ENCODE measurements at regions not wholly inside any gene's neighbourhood (a gene's known extent, or its start where the extent isn't known, plus 50 kb on each side); places are given as distances from the start of the nearest gene placed in this dataset.
"Not testable (repeated sequence)": the region's sequence is repeated elsewhere in the genome, so short reads cannot be mapped to it uniquely, and the experiment has no call there.

- Mint-ChIP-seq H3K27me3 (no peaks in the 10 kb centered on the region), H3K9me3 (no peaks in the 10 kb centered on the region), H3K4me1 (peaks cover 83% of the 10 kb centered on the region), H3K4me3 (peak overlapping the region; percentile 68 to 79), H3K27ac (peak overlapping the region; percentile 93)
- peak; percentile 69 to 85 for DNase-seq
- ATAC-seq, result peak; percentile 94
Measured at GRCh38 chr14:71555654-71556559, 376.3 kb upstream of the RGS6 start.

- peaks cover 76% of the 10 kb centered on the region for H3K4me1 Mint-ChIP-seq
- peak overlapping the region; percentile 29 to 68 for H3K4me3 Mint-ChIP-seq
- H3K27me3 Mint-ChIP-seq, result no peaks in the 10 kb centered on the region
- ATAC-seq (no peak), DNase-seq (no peak)
- no peaks in the 10 kb centered on the region for H3K9me3 Mint-ChIP-seq
- H3K27ac Mint-ChIP-seq, result peak overlapping the region; percentile 93
Measured at GRCh38 chr14:71556730-71557129, 375.5 kb upstream of the RGS6 start.

GRCh38 chr14:71557351-71557750, 374.9 kb upstream of the RGS6 start:
- ATAC-seq (no peak), DNase-seq (no peak)
- peak overlapping the region; percentile 19 to 91 for H3K27ac Mint-ChIP-seq
- no peaks in the 10 kb centered on the region for H3K27me3 Mint-ChIP-seq
- peaks cover 73% of the 10 kb centered on the region for H3K4me1 Mint-ChIP-seq
- no peaks in the 10 kb centered on the region for H3K9me3 Mint-ChIP-seq
- peak overlapping the region; percentile 59 to 63 for H3K4me3 Mint-ChIP-seq

- H3K4me1 Mint-ChIP-seq, result peaks cover 65% of the 10 kb centered on the region
- peak overlapping the region in 1 of 2 donors; percentile 48 for H3K27ac Mint-ChIP-seq
- not testable (repeated sequence) for H3K27me3 Mint-ChIP-seq, H3K9me3 Mint-ChIP-seq, H3K4me3 Mint-ChIP-seq, ATAC-seq, DNase-seq
Measured at GRCh38 chr14:71558943-71559342, 373.3 kb upstream of the RGS6 start.

DNA sequence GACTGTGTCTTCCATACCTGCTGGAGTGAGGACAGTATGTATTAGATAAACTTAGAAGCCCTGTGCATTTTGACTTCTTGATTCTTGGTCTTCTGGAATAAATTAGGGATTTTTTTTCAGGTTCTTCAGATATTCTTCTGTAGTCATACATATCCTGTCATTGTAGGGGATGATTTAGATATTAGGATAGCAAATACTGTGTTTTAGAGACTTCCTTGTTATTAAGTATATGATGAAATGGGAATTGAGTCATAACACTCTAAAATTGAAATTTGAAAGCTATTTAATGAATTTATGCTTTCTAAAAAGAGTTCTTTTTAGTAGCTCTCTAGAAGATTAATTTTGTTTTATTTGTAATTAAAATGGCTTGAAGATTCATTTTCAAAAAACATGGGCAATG, 371.5 kb upstream of the RGS6 start:
- Mint-ChIP-seq H3K4me1 (peaks cover 62% of the 10 kb centered on the region), H3K9me3 (no peaks in the 10 kb centered on the region), H3K4me3 (no peak overlapping the region), H3K27ac (no peak overlapping the region), H3K27me3 (no peaks in the 10 kb centered on the region)
- no peak for DNase-seq
- ATAC-seq, result no peak

GRCh38 chr14:71563492-71564153, 368.6 kb upstream of the RGS6 start:
- ATAC-seq (no peak), DNase-seq (no peak)
- Mint-ChIP-seq H3K9me3 (no peaks in the 10 kb centered on the region), H3K4me1 (peaks cover 50% of the 10 kb centered on the region), H3K27ac (peak overlapping the region in 1 of 2 donors; percentile 67), H3K27me3 (no peaks in the 10 kb centered on the region), H3K4me3 (no peak overlapping the region)

DNA sequence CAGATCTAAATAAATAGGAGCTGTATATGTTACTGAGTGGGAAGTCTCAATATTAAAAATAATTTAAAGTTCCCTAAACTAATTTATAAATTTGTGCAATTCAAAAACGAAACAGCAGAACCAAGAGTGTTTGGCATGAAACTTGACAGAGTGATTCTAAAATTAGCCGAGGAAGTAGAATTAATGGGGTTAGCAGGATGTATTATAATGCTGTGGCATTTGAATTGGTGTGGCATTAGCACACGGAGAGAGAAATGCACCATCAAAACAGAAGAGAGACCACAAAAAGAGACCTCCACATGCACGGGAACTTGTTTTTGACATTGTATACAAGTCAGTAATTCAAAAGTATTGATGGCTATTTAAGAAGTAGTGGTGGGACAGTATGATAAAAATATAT, 366.0 kb upstream of the RGS6 start:
- Mint-ChIP-seq H3K4me3 (peak overlapping the region; percentile 1 to 31), H3K27me3 (no peaks in the 10 kb centered on the region), H3K9me3 (no peaks in the 10 kb centered on the region), H3K4me1 (peaks cover 35% of the 10 kb centered on the region), H3K27ac (no peak overlapping the region)
- DNase-seq (no peak), ATAC-seq (no peak)

- peaks cover 41% of the 10 kb centered on the region for H3K4me1 Mint-ChIP-seq
- not testable (repeated sequence) for H3K27me3 Mint-ChIP-seq, DNase-seq, H3K27ac Mint-ChIP-seq, H3K4me3 Mint-ChIP-seq, ATAC-seq, H3K9me3 Mint-ChIP-seq
Measured at GRCh38 chr14:71567499-71568133, 364.6 kb upstream of the RGS6 start.

DNA sequence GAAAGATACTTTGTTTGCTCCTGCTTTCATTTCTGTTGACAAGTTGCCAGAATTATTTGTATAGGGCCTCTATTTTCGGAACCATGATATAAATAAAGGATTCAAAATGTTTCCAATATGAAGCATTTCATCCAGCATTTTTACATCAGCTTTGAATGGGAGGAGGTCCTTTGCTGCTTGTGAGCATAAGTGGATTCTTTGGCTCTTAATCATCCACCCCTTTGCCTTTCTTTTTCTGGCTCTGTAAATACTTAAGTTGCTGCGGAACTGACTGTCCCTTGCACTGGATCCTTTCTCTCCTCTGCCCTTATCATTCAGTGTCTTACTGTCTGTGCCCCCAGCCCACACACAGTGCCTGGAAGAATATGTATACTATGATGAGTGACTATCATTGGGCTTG, 357.3 kb upstream of the RGS6 start:
- peaks cover 30% of the 10 kb centered on the region for H3K4me1 Mint-ChIP-seq
- no peaks in the 10 kb centered on the region for H3K27me3 Mint-ChIP-seq
- no peak for DNase-seq
- no peak for ATAC-seq
- no peak overlapping the region for H3K4me3 Mint-ChIP-seq
- H3K27ac Mint-ChIP-seq, result peak overlapping the region in 1 of 2 donors; percentile 84
- H3K9me3 Mint-ChIP-seq, result no peaks in the 10 kb centered on the region

GRCh38 chr14:71576472-71576871, 355.8 kb upstream of the RGS6 start:
- no peaks in the 10 kb centered on the region for H3K9me3 Mint-ChIP-seq
- DNase-seq (no peak), ATAC-seq (no peak)
- H3K27me3 Mint-ChIP-seq, result no peaks in the 10 kb centered on the region
- H3K4me1 Mint-ChIP-seq, result peaks cover 30% of the 10 kb centered on the region
- no peak overlapping the region for H3K4me3 Mint-ChIP-seq
- no peak overlapping the region for H3K27ac Mint-ChIP-seq

GRCh38 chr14:71579331-71579730, 352.9 kb upstream of the RGS6 start:
- Mint-ChIP-seq H3K27me3 (no peaks in the 10 kb centered on the region), H3K27ac (peak overlapping the region in 1 of 2 donors; percentile 61), H3K9me3 (no peaks in the 10 kb centered on the region), H3K4me3 (no peak overlapping the region), H3K4me1 (peaks cover 17% of the 10 kb centered on the region)
- DNase-seq, result no peak
- no peak for ATAC-seq

- Mint-ChIP-seq H3K4me1 (peaks cover 27% of the 10 kb centered on the region), H3K9me3 (no peaks in the 10 kb centered on the region), H3K4me3 (no peak overlapping the region), H3K27ac (no peak overlapping the region), H3K27me3 (no peaks in the 10 kb centered on the region)
- no peak for DNase-seq
- ATAC-seq, result no peak
Measured at GRCh38 chr14:71582705-71583104, 349.5 kb upstream of the RGS6 start.

- H3K4me3 Mint-ChIP-seq, result no peak overlapping the region
- no peaks in the 10 kb centered on the region for H3K9me3 Mint-ChIP-seq
- DNase-seq (no peak), ATAC-seq (no peak)
- H3K27ac Mint-ChIP-seq, result no peak overlapping the region
- H3K4me1 Mint-ChIP-seq, result peaks cover 32% of the 10 kb centered on the region
- no peaks in the 10 kb centered on the region for H3K27me3 Mint-ChIP-seq
Measured at GRCh38 chr14:71583194-71583593, 349.0 kb upstream of the RGS6 start.

DNA sequence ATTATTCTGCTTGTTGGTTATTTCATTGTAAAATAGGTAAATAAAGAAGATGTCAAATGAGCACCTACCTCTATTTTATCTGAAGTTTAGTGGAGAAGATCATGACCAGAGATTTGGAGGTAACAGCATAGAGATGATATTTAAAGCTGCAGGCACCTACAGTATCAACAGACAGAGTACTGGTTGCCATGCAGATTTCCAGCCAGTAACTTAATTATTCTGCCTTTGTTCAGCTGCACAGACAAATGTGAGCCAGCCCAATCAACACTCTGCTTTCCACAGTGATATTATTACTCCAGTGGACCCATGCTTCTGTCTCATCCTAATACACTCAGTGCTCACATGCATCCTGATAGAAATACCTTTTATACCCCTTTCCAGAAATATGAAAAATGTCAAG, 348.5 kb upstream of the RGS6 start:
- no peak overlapping the region for H3K27ac Mint-ChIP-seq
- ATAC-seq, result no peak
- no peaks in the 10 kb centered on the region for H3K9me3 Mint-ChIP-seq
- no peak overlapping the region for H3K4me3 Mint-ChIP-seq
- no peak for DNase-seq
- peaks cover 37% of the 10 kb centered on the region for H3K4me1 Mint-ChIP-seq
- H3K27me3 Mint-ChIP-seq, result no peaks in the 10 kb centered on the region

DNA sequence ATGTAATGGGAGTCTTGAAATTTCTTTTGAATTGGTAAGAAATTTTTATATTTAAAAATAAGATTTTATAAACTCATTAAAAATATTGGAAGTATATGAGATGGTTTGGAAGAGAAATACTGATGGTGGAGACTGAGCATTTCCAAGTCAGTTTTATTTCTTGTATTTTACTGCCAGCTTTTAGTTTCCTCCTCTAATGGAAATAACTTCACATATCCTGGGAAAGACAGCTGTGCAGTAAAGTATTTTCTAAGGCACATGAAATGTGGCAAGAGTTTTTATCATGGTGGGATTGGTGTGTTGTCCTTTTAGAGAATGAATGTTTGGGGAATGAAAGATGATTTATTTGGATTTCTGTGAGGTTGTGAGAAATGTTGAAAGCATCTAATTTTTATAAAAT, 346.9 kb upstream of the RGS6 start:
- no peak overlapping the region for H3K27ac Mint-ChIP-seq
- no peak overlapping the region for H3K4me3 Mint-ChIP-seq
- no peaks in the 10 kb centered on the region for H3K9me3 Mint-ChIP-seq
- ATAC-seq (no peak), DNase-seq (no peak)
- H3K4me1 Mint-ChIP-seq, result peaks cover 41% of the 10 kb centered on the region
- H3K27me3 Mint-ChIP-seq, result no peaks in the 10 kb centered on the region
